ENCODE measurements at regions not wholly inside any gene's neighbourhood (a gene's known extent, or its start where the extent isn't known, plus 50 kb on each side); places are given as distances from the start of the nearest gene placed in this dataset.

- intact Hi-C loops (cut with DNase I): no loop called here
Observed at GRCh38 chr5:108649646-108650045, 98.1 kb upstream of the FER start.

GRCh38 chr5:108649106-108649505 is 98.6 kb upstream of the FER start:
- no peak for DNase-seq
- H3K27me3 ChIP-seq: no peaks in the 10 kb centered on the region
- H3K36me3 ChIP-seq (replicated peaks in 1 of 2): no peaks in the 10 kb centered on the region
- 85 to 96% (median 95%) methylated on average over 1 of the region's 1 CpG for WGBS, 4 donors
- no peak overlapping the region for H3K4me3 ChIP-seq
- H3K9me3 ChIP-seq (replicated peaks in 1 of 3): no peaks in the 10 kb centered on the region
- intact Hi-C loops (cut with DNase I): no loop called here
- H3K4me1 ChIP-seq (replicated peaks in 1 of 2): no peaks in the 10 kb centered on the region
- no peak overlapping the region for H3K27ac ChIP-seq
- TF ChIP-seq POLR2A (IDR thresholded peaks at IDR 0.05): no peak
- TF ChIP-seq, protein P1, sequence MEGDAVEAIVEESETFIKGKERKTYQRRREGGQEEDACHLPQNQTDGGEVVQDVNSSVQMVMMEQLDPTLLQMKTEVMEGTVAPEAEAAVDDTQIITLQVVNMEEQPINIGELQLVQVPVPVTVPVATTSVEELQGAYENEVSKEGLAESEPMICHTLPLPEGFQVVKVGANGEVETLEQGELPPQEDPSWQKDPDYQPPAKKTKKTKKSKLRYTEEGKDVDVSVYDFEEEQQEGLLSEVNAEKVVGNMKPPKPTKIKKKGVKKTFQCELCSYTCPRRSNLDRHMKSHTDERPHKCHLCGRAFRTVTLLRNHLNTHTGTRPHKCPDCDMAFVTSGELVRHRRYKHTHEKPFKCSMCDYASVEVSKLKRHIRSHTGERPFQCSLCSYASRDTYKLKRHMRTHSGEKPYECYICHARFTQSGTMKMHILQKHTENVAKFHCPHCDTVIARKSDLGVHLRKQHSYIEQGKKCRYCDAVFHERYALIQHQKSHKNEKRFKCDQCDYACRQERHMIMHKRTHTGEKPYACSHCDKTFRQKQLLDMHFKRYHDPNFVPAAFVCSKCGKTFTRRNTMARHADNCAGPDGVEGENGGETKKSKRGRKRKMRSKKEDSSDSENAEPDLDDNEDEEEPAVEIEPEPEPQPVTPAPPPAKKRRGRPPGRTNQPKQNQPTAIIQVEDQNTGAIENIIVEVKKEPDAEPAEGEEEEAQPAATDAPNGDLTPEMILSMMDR (IDR thresholded peaks at IDR 0.05): no peak

More at GRCh38 chr5:108649646-108650045, 98.1 kb upstream of the FER start:
- Histone ChIP-seq H3K4me1 (replicated peaks in 1 of 2) (no peaks in the 10 kb centered on the region), H3K4me3 (no peak overlapping the region), H3K27ac (no peak overlapping the region), H3K9me3 (replicated peaks in 1 of 3) (no peaks in the 10 kb centered on the region), H3K36me3 (replicated peaks in 1 of 2) (no peaks in the 10 kb centered on the region), H3K27me3 (no peaks in the 10 kb centered on the region)
- no peak for DNase-seq
- TF ChIP-seq, protein P1 (IDR thresholded peaks at IDR 0.05): no peak
- no peak for TF ChIP-seq POLR2A (IDR thresholded peaks at IDR 0.05)
- 42 to 63% (median 51%) methylated on average over 1 of the region's 1 CpG for WGBS, 4 donors

DNA sequence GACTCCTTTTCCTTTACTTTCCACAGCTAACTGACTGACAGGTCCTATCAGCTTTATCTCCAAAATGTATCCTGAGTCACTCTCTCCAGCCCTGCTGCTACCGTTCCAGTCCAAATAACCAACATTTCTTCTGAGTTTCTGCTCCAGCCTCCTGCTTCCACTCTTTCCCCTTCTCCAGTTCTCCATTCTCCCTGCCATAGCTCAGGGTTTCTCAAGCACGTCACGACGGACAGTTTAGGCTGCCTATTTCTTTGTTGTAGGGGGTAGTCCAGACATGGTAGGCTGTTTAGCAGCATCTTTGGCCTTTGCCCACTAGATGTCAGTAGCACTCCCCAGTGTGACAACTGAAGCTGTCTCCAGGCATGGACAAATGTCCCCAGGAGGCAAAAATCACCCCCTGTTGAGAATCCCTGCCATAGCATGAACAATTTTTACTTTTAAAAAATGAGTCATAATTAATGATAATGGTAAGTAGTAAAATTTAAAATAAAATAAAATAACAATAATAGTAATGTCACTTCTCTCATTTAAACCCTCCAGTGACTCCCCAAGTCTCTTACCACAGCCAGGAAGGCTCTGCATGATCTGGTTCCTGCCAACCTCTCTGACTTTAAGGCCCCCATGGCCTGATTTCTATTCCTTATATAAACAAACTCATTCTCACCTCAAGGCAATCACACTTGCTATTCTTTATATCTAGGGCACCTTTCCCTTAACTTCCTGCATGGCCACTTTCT is 105.4 kb upstream of the FER start:
- H3K27ac ChIP-seq: peak overlapping the region in 1 of 5 donors; percentile 1
- intact Hi-C loops (cut with DNase I): no loop called here
- H3K4me1 ChIP-seq (replicated peaks in 1 of 2): no peaks in the 10 kb centered on the region
- DNase-seq: peak; percentile 70 to 91 (median 74)
- H3K36me3 ChIP-seq (replicated peaks in 1 of 2): no peaks in the 10 kb centered on the region
- 0 to 5% (median 1%) methylated on average over 4 of the region's 4 CpGs for WGBS, 4 donors
- no peaks in the 10 kb centered on the region for H3K27me3 ChIP-seq
- H3K9me3 ChIP-seq (replicated peaks in 1 of 3): no peaks in the 10 kb centered on the region
- H3K4me3 ChIP-seq: peak overlapping the region in 1 of 4 donors; percentile 22
- TF ChIP-seq, protein P1 (IDR thresholded peaks at IDR 0.05): peak; percentile 72 to 92 (median 86)
- TF ChIP-seq POLR2A (IDR thresholded peaks at IDR 0.05): no peak

GRCh38 chr5:108641596-108641995 is 106.1 kb upstream of the FER start:
- TF ChIP-seq, protein P1 (IDR thresholded peaks at IDR 0.05): no peak
- TF ChIP-seq POLR2A (IDR thresholded peaks at IDR 0.05): no peak
- no peak for DNase-seq
- H3K9me3 ChIP-seq (replicated peaks in 1 of 3): no peaks in the 10 kb centered on the region
- intact Hi-C loops (cut with DNase I): no loop called here
- H3K27me3 ChIP-seq: no peaks in the 10 kb centered on the region
- no peak overlapping the region for H3K4me3 ChIP-seq
- no peak overlapping the region for H3K27ac ChIP-seq
- H3K36me3 ChIP-seq (replicated peaks in 1 of 2): no peaks in the 10 kb centered on the region
- H3K4me1 ChIP-seq (replicated peaks in 1 of 2): no peaks in the 10 kb centered on the region
- 33 to 50% (median 43%) methylated on average over 1 of the region's 1 CpG for WGBS, 4 donors
